Right lobe of liver (tissue), 4 donors: ENCODE measurements at regions not wholly inside any gene's neighbourhood (a gene's known extent, or its start where the extent isn't known, plus 50 kb on each side); places are given as distances from the start of the nearest gene placed in this dataset.

ENCODE experiments used
- POLR2A ChIP-seq: fragments of 450-650 bp; IDR thresholded peaks from one replicate; pipeline ENCODE4 v1.6.1; 2017; ENCODE audit warnings: antibody characterized with exemption, mild to moderate bottlenecking
- TF ChIP-seq, protein P1 (sequence below), 4 donors: fragments of 200-600 bp in 3 of 4; fragments of 450-650 bp in 1 of 4; IDR thresholded peaks; one replicate each; pipeline versions ENCODE4 v1.5.1 to v1.8.0; 2016 to 2022; ENCODE audit warnings: antibody characterized with exemption in 4 of 4, mild to moderate bottlenecking in 2 of 4
- donor health status: DM: no; HTN: no; CAD: no.
- donor health status: DM: no; HTN: no; CAD: no.
- donor health status: DM: no; HTN: yes; CAD: no.

DNA sequence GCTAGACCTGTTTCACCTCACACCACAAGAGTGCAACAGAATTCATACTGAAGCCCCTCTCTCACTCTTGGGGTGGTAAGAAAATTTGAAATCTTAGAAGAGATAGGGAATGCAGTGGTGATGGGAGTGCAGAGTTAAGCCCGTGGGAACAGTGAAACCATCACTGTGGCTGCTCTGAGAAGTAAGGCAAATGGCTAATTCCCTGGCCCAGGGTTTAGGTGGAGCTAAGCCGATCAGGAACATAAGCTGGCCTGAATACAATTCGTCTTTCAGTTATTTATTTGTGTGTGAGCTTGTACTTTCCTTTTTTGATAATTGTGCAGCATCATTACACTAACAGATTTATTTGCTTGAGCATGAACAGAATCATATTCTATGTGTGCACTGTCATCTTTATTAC lies 1070.6 kb downstream of the STPG2 start:
- TF ChIP-seq, protein P1, sequence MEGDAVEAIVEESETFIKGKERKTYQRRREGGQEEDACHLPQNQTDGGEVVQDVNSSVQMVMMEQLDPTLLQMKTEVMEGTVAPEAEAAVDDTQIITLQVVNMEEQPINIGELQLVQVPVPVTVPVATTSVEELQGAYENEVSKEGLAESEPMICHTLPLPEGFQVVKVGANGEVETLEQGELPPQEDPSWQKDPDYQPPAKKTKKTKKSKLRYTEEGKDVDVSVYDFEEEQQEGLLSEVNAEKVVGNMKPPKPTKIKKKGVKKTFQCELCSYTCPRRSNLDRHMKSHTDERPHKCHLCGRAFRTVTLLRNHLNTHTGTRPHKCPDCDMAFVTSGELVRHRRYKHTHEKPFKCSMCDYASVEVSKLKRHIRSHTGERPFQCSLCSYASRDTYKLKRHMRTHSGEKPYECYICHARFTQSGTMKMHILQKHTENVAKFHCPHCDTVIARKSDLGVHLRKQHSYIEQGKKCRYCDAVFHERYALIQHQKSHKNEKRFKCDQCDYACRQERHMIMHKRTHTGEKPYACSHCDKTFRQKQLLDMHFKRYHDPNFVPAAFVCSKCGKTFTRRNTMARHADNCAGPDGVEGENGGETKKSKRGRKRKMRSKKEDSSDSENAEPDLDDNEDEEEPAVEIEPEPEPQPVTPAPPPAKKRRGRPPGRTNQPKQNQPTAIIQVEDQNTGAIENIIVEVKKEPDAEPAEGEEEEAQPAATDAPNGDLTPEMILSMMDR (IDR thresholded peaks at IDR 0.05), result no peak
- no peak for TF ChIP-seq POLR2A
